ENCODE measurements at regions not wholly inside any gene's neighbourhood (a gene's known extent, or its start where the extent isn't known, plus 50 kb on each side); places are given as distances from the start of the nearest gene placed in this dataset.
"Not testable (repeated sequence)": the region's sequence is repeated elsewhere in the genome, so short reads cannot be mapped to it uniquely, and the experiment has no call there.

DNA sequence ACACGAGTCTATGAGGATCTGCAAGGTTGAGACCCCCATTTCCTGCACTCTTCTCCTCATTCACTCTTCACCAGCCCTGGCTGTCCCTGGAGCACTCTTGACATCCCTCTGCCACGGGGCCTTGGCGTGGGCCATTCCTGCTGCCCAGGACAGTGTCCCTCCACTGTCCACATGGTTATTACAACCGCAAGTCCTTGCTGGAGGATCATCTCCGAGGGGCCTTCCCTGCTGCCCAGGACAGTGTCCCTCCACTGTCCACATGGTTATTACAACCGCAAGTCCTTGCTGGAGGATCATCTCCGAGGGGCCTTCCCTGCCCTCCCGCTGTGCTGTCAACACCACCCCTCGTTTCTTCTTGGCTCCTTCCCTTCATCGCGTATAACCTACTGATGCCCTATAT is 850.7 kb downstream of the TBC1D22A start:
- H3K36me3 Mint-ChIP-seq, H3K4me3 Mint-ChIP-seq, DNase-seq, ATAC-seq, H3K9me3 Mint-ChIP-seq, POLR2A ChIA-PET, H3K4me1 Mint-ChIP-seq: not testable (repeated sequence)
- Mint-ChIP-seq H3K27me3 (peaks cover 0 to 28% (median 7%) of the 10 kb centered on the region in 5 donors), H3K27ac (peak overlapping the region in 1 of 10 donors; percentile 19)

DNA sequence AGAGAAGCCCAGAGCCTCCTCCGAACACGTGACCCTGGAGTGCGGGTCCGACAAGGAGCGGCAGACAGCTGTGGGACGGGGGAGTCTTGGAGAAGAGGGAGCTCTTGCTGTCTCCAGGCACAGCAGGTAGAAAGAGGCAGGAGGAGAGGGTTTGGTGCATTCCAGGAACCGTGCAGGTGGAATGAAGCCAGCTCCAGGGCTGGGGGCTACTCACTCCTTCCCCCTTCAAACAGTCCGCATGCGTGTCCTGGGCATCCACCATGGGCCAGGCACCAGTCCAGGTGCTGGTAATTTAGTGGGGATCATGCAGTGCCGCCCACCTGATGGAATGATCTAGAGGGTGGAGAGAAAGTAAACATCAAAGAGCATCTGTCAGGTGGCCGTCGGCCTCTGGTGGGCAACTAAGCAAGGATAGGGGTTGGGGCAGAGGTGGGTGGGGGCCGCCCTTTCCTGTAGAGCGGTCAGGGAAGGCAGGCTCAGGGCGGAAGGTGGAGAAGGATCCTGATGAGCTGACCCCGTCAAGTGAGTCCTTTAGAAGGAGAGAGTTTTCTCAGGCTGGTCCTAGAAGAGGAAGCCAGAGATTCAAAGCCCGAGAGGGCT is 850.0 kb downstream of the TBC1D22A start:
- ATAC-seq (no peak), DNase-seq (no peak)
- peaks cover 0 to 28% (median 7%) of the 10 kb centered on the region in 5 donors for H3K27me3 Mint-ChIP-seq
- peaks cover 0 to 7% (median 0%) of the 10 kb centered on the region in 9 donors for H3K9me3 Mint-ChIP-seq
- H3K27ac Mint-ChIP-seq, result no peak overlapping the region
- POLR2A ChIA-PET, result no interaction called here
- no peaks in the 10 kb centered on the region for H3K36me3 Mint-ChIP-seq
- no peaks in the 10 kb centered on the region for H3K4me1 Mint-ChIP-seq
- no peak overlapping the region for H3K4me3 Mint-ChIP-seq

DNA sequence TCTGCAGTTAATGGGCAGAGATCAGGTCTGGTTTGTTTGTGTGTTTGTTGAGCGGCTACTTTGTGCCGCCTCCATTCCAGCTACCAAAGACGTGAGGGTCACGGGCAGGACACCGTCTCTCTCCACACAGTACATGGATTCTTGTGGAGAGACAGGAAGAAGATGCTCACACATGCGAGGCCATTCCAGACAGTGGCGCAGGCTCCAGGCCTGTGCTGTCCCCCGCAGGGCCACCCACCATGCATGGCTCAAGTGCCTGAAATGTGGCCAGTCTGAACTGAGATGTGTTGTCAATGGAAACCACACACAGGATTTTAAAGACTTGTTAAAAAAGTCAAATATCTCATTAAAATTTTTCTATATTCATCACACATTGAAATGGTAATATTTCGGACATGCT is 848.3 kb downstream of the TBC1D22A start:
- H3K27ac Mint-ChIP-seq, result no peak overlapping the region
- peaks cover 0 to 33% (median 12%) of the 10 kb centered on the region in 5 donors for H3K27me3 Mint-ChIP-seq
- H3K4me3 Mint-ChIP-seq, result no peak overlapping the region
- H3K4me1 Mint-ChIP-seq, result no peaks in the 10 kb centered on the region
- POLR2A ChIA-PET, result no interaction called here
- no peaks in the 10 kb centered on the region for H3K36me3 Mint-ChIP-seq
- ATAC-seq (no peak), DNase-seq (no peak)
- H3K9me3 Mint-ChIP-seq, result peaks cover 0 to 4% (median 0%) of the 10 kb centered on the region in 9 donors

DNA sequence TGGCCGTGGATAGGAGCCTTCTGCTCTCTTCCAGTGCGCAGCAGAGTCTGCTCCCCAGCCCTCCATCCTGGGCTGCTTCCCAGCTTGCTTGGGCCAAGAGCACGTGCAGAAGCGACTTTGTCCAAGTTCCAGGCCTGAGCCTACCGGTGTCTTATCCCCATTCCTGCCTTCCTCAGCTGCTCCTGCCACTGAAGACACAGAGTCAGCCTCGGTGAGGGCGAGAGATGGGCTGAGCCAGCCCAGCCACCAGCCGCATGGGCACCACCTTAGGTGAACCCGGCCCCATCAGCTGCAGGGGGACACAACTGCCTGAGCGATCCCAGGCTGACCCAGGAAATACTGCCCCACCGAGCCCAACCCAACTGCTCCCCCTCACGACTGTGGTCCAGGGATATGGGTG is 847.8 kb downstream of the TBC1D22A start:
- H3K4me1 Mint-ChIP-seq, result no peaks in the 10 kb centered on the region
- DNase-seq, result no peak
- H3K27me3 Mint-ChIP-seq, result peaks cover 0 to 38% (median 12%) of the 10 kb centered on the region in 5 donors
- no peak for ATAC-seq
- POLR2A ChIA-PET, result no interaction called here
- H3K4me3 Mint-ChIP-seq, result no peak overlapping the region
- peaks cover 0 to 4% (median 0%) of the 10 kb centered on the region in 9 donors for H3K9me3 Mint-ChIP-seq
- no peak overlapping the region for H3K27ac Mint-ChIP-seq
- H3K36me3 Mint-ChIP-seq, result no peaks in the 10 kb centered on the region

DNA sequence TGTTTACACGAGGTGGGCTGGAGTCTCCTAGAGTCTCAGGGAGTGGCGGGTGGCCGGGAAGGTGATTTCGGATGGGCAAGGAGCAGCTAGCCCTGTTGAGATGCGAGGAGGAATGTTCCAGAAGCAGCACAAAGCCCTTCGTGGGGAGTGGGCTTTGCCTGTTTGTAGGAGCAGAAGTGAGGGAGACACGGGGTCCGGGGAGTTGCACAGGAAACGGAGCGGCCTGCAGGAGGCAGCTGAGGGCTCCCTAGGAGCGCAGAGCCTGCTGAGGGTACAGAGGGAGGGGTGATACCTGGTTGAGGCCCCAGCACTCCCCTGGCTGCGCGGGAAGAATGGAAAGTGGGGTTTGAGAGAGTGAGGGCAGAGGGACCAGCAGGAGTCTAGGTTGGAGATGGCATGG is 847.2 kb downstream of the TBC1D22A start:
- Mint-ChIP-seq H3K9me3 (peaks cover 0 to 4% (median 0%) of the 10 kb centered on the region in 9 donors), H3K4me1 (no peaks in the 10 kb centered on the region), H3K4me3 (no peak overlapping the region), H3K36me3 (no peaks in the 10 kb centered on the region), H3K27me3 (peaks cover 0 to 39% (median 12%) of the 10 kb centered on the region in 5 donors), H3K27ac (peak overlapping the region in 1 of 10 donors; percentile 14)
- ATAC-seq (no peak), DNase-seq (no peak)
- POLR2A ChIA-PET, result no interaction called here

DNA sequence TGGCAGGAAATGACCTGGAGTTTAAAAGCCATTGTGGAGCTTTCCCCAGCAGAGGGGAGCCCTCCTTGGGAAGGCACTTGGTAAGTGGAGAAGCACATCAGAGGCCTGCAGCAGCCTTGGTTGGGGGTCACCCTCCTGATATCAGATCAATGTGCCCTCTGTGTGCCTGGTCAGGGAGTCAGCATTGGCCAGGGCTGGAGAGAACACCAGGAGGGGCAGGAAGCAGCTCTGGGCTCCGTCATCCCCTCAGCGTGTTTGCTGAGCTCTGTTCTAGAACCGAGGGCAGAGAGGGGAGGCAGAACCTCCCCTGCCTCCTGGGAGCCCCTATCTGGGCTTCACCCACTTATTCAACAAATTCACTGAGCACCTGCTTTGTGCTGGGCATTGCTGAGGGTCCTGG is 846.0 kb downstream of the TBC1D22A start:
- ATAC-seq (no peak), DNase-seq (no peak)
- Mint-ChIP-seq H3K27ac (no peak overlapping the region), H3K4me1 (no peaks in the 10 kb centered on the region), H3K4me3 (no peak overlapping the region), H3K9me3 (peaks cover 0 to 4% (median 0%) of the 10 kb centered on the region in 9 donors), H3K27me3 (peaks cover 0 to 35% (median 12%) of the 10 kb centered on the region in 5 donors), H3K36me3 (no peaks in the 10 kb centered on the region)
- POLR2A ChIA-PET, result no interaction called here

DNA sequence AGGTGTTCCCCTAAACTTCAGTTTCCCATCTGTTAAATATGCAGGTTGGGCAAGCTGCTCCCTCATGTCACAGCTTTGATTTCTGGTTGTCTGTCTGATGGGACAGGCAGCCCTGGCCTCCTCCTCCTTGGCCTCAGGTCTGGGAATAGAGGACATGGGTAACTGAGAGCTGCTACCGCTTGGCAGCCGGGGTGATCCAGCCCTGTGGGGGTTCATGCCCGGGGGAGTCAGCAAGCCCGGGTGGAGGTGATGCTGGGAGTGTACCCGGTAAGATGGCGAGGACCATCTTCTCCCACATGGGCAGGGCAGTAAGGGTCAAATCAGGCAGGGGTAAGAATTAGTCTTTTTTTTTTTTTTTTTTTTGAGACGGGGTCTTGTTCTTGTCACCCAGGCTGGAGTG is 845.0 kb downstream of the TBC1D22A start:
- DNase-seq (no peak), ATAC-seq (no peak)
- Mint-ChIP-seq H3K4me3 (no peak overlapping the region), H3K36me3 (no peaks in the 10 kb centered on the region), H3K4me1 (no peaks in the 10 kb centered on the region), H3K27ac (no peak overlapping the region), H3K9me3 (peaks cover 0 to 4% (median 0%) of the 10 kb centered on the region in 9 donors), H3K27me3 (peaks cover 0 to 29% (median 12%) of the 10 kb centered on the region in 5 donors)
- POLR2A ChIA-PET, result no interaction called here

DNA sequence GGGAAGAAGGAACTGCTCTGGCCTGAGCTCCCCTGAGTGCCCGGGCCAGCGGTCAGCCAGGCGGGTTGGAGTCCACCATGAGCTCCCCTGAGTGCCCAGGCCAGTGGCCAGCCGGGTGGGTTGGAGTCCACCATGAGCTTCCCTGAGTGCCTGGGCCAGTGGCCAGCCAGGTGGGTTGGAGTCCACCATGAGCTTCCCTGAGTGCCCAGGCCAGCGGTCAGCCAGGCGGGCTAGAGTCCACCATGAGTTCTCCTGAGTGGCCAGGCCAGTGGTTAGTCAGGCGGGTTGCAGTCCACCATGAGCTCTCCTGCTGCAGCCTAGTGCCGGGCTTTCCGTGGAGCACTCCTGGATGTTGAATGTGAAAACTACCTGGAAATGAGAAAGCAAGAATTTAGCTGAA is 844.0 kb downstream of the TBC1D22A start:
- POLR2A ChIA-PET, result no interaction called here
- H3K36me3 Mint-ChIP-seq, result no peaks in the 10 kb centered on the region
- no peak for ATAC-seq
- no peak overlapping the region for H3K4me3 Mint-ChIP-seq
- DNase-seq, result no peak
- no peak overlapping the region for H3K27ac Mint-ChIP-seq
- H3K4me1 Mint-ChIP-seq, result no peaks in the 10 kb centered on the region
- peaks cover 6 to 32% (median 16%) of the 10 kb centered on the region in 5 donors for H3K27me3 Mint-ChIP-seq
- H3K9me3 Mint-ChIP-seq, result peaks cover 0 to 4% (median 0%) of the 10 kb centered on the region in 9 donors

DNA sequence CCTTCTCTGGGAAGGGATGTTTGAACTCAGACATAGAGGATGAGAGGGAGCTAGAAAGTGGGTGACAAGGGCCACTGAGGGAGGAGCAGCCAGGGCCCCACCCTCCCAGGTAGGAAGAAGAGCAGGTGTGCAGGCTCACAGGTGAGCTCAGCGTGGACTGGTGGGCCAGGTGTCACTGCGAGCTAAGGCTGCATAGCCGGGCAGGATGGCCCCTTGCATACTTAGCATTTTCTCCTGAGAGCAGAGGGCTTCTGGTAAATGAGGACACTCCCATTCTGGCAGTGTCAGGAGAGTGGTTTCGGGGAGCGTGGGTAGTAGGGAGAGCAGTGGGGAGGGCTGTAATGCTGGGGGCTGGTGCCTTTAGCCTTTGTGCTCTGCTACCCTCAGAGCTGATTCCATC is 843.4 kb downstream of the TBC1D22A start:
- H3K27ac Mint-ChIP-seq, result no peak overlapping the region
- no peaks in the 10 kb centered on the region for H3K36me3 Mint-ChIP-seq
- no peak overlapping the region for H3K4me3 Mint-ChIP-seq
- H3K9me3 Mint-ChIP-seq, result peaks cover 0 to 4% (median 0%) of the 10 kb centered on the region in 9 donors
- peaks cover 6 to 38% (median 21%) of the 10 kb centered on the region in 5 donors for H3K27me3 Mint-ChIP-seq
- POLR2A ChIA-PET, result no interaction called here
- no peak for DNase-seq
- no peaks in the 10 kb centered on the region for H3K4me1 Mint-ChIP-seq
- no peak for ATAC-seq

DNA sequence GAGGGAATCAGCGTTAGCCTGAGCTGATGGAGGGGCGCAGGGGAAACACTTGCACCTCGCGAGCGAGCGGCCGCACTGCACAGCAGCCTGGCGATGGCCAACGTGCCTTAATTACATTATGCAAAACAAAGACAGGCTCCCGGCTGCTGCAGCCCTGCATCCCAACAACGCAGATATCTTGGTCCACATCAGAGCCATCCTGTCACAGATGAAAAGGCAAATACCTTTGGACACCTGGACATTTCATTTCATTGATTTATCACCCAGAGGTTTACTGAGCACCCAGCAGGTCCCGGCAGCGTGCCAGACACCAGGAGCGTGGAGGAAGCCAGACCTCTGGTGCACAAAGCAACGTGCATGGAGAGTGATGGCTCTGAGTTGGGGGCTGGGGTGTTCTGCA is 843.0 kb downstream of the TBC1D22A start:
- DNase-seq (no peak), ATAC-seq (no peak)
- Mint-ChIP-seq H3K9me3 (peaks cover 0 to 4% (median 0%) of the 10 kb centered on the region in 9 donors), H3K27me3 (peaks cover 6 to 40% (median 21%) of the 10 kb centered on the region in 5 donors), H3K27ac (no peak overlapping the region), H3K4me1 (no peaks in the 10 kb centered on the region), H3K4me3 (no peak overlapping the region), H3K36me3 (no peaks in the 10 kb centered on the region)
- POLR2A ChIA-PET, result no interaction called here

DNA sequence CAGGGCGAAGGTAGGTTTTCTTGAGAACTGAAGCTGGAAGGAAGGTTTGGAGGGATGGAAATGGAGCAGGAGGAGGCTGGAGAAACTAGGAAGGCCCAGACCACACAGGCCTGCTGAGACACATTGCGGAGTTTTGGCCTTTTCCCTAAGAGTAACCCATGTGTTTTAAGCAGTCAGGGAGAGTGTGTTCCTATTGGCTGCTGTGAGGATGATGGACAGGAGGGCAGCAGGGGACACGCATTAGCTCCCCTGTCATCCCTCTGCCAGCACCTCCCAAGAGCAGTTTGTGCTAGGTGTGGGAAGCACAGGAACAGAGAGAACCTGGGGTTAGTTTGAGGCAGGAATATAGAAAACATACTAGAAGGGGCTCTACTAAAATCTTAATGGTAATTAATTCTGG is 842.1 kb downstream of the TBC1D22A start:
- Mint-ChIP-seq H3K36me3 (no peaks in the 10 kb centered on the region), H3K9me3 (peaks cover 0 to 4% (median 0%) of the 10 kb centered on the region in 9 donors), H3K27me3 (peaks cover 6 to 31% (median 23%) of the 10 kb centered on the region in 5 donors), H3K4me1 (no peaks in the 10 kb centered on the region), H3K4me3 (no peak overlapping the region), H3K27ac (no peak overlapping the region)
- peak in 1 of 10 donors; percentile 2 for DNase-seq
- ATAC-seq, result no peak
- POLR2A ChIA-PET, result interaction anchor here (0.5 kb wide), 1 partner anchor 986 kb away, joined by 3 read pairs; no protein-coding TSS in a partner anchor

DNA sequence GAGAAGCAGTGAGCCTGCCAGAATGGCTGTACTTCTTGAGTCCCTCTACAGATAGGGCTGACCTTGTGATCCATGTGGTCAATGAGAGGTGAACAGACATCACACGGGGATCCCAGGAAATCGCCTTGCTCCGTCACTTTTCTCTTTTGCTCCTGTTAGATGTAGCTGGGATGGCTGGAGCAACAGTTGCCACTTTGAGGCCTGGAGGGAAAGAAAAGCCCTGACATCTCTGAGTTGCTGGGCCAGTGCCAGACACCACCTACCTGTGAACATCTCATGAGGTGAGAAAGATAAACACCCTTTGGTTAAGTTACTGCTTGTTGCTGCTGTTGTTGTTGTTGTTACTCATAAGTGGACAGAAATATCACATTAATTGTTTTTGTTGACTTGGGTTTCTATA is 840.3 kb downstream of the TBC1D22A start:
- H3K9me3 Mint-ChIP-seq, result peaks cover 0 to 2% (median 0%) of the 10 kb centered on the region in 9 donors
- H3K27ac Mint-ChIP-seq, result no peak overlapping the region
- H3K4me3 Mint-ChIP-seq, result no peak overlapping the region
- H3K36me3 Mint-ChIP-seq, result no peaks in the 10 kb centered on the region
- H3K4me1 Mint-ChIP-seq, result no peaks in the 10 kb centered on the region
- POLR2A ChIA-PET, result no interaction called here
- ATAC-seq, result no peak
- H3K27me3 Mint-ChIP-seq, result peaks cover 9 to 27% (median 22%) of the 10 kb centered on the region in 5 donors
- no peak for DNase-seq

DNA sequence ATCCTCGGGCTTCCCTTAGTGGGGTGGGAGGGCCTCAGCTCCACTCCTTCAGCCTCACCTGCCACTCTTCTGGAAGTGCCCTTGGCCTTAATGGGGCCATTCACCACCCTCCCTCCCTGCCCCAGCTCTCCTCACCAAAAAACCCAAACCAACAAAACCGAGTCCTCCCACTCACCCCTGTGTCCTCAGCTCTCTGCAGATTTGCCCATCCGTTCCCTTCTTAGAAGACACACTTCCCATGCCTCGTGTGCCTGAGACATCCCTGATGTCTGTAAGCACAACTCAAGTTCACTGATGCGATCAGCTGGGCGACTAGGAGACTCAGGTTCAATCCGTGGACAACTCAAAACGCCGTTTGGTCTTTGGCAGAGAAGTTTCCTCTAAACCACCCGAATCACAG is 839.2 kb downstream of the TBC1D22A start:
- Mint-ChIP-seq H3K36me3 (no peaks in the 10 kb centered on the region), H3K27me3 (peaks cover 9 to 27% (median 20%) of the 10 kb centered on the region in 5 donors), H3K4me1 (no peaks in the 10 kb centered on the region), H3K4me3 (no peak overlapping the region), H3K9me3 (peaks cover 0 to 1% (median 0%) of the 10 kb centered on the region in 9 donors), H3K27ac (peak overlapping the region in 1 of 10 donors; percentile 30)
- POLR2A ChIA-PET, result no interaction called here
- DNase-seq, result peak in 1 of 10 donors; percentile 1
- ATAC-seq, result no peak

Measured in naive thymus-derived CD8-positive, alpha-beta T cell (primary cell).